Neural crest cell (in vitro differentiated cells): ENCODE measurements at regions not wholly inside any gene's neighbourhood (a gene's known extent, or its start where the extent isn't known, plus 50 kb on each side); places are given as distances from the start of the nearest gene placed in this dataset.

Source experiments
- DNase-seq: peaks from one replicate; pipeline ENCODE4 v3.0.0; 2021; ENCODE audit warnings: low read depth, mixed read lengths, low spot score
- H3K27ac Mint-ChIP-seq: one replicate; pipeline ENCODE4 v1.8.0; 2021; ENCODE audit warnings: mild to moderate bottlenecking, mixed read lengths; ENCODE audit not compliant: unreplicated experiment
- H3K27me3 Mint-ChIP-seq: 2 replicates; pipeline ENCODE4 v1.8.0; 2021; ENCODE audit warnings: low read depth, mild to moderate bottlenecking, mixed read lengths
- H3K36me3 Mint-ChIP-seq: 2 replicates; pipeline ENCODE4 v1.8.0; 2021; ENCODE audit warnings: low read depth, mild to moderate bottlenecking, mixed read lengths
- H3K4me1 Mint-ChIP-seq: 2 replicates; pipeline ENCODE4 v1.8.0; 2021; ENCODE audit warnings: mixed read lengths
- H3K4me3 Mint-ChIP-seq: one replicate; pipeline ENCODE4 v1.8.0; 2021; ENCODE audit warnings: mild to moderate bottlenecking, mixed read lengths
- H3K9me3 Mint-ChIP-seq: 2 replicates; pipeline ENCODE4 v1.8.0; 2021; ENCODE audit warnings: mixed read lengths
- TF ChIP-seq, protein P1 (sequence below): fragments of 200-600 bp; sonication (generic); conservative IDR thresholded peaks from 2 replicates; pipeline ENCODE4 v1.5.0; 2021; ENCODE audit warnings: antibody characterized with exemption, mild to moderate bottlenecking

DNA sequence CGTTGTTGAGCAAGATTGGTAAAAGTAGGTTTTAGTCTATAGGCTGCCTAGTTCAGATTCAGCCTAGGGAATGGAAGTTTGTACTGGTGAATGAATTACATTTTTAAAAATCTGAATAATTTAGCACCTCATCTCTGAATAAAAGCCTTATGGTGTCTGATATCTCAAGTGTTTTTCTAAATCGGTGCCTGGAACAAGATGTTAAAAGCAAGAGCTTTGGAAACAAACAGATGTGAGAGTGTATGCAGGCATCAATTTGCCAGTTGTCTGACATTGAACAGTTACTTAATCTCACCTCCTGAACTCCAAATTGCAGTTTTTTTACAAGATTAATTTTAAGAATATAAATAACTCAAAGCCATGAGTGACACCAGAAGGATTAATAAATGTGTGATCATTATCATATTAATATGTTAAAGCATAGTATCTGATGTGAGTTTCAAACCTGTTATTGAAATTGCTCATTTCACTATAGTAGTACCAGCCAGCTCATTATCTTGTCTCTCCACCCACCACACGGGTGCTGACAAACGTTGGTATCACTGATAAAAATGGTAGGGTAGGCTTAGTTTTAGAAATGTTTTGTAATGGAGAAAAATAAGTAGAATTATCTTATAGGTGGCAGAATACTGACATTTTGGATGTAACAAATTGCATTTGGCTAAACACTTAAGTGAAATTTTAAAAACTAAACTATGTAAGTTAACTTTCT, 157.3 kb downstream of the FAM83B start:
- H3K4me3 Mint-ChIP-seq = no peak overlapping the region
- H3K9me3 Mint-ChIP-seq = peaks cover 14% of the 10 kb centered on the region
- H3K4me1 Mint-ChIP-seq = no peaks in the 10 kb centered on the region
- H3K36me3 Mint-ChIP-seq = peaks cover 2% of the 10 kb centered on the region
- TF ChIP-seq, protein P1, sequence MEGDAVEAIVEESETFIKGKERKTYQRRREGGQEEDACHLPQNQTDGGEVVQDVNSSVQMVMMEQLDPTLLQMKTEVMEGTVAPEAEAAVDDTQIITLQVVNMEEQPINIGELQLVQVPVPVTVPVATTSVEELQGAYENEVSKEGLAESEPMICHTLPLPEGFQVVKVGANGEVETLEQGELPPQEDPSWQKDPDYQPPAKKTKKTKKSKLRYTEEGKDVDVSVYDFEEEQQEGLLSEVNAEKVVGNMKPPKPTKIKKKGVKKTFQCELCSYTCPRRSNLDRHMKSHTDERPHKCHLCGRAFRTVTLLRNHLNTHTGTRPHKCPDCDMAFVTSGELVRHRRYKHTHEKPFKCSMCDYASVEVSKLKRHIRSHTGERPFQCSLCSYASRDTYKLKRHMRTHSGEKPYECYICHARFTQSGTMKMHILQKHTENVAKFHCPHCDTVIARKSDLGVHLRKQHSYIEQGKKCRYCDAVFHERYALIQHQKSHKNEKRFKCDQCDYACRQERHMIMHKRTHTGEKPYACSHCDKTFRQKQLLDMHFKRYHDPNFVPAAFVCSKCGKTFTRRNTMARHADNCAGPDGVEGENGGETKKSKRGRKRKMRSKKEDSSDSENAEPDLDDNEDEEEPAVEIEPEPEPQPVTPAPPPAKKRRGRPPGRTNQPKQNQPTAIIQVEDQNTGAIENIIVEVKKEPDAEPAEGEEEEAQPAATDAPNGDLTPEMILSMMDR = no peak
- H3K27me3 Mint-ChIP-seq = no peaks in the 10 kb centered on the region
- H3K27ac Mint-ChIP-seq = no peak overlapping the region
- DNase-seq = no peak

DNA sequence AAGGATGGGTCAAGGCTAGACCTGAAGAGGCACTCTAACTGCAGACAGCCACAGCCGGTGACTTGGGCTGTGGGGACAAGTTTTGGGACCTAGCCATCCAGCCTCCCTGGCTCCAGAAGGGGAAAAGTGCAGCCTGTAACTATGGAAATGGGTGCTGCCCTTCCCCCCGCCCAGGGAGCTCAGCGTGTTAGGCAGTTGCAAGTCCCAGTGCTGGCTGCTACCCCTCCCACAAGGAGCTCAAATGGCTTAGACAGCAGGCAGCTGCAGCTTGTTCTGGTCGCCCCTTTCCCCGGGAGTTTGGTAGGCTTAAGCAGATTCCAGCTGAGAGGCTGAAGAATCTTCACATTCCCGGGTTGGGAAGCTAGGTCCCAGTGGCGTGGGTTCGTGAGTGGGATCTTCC, 162.6 kb downstream of the FAM83B start:
- H3K27me3 Mint-ChIP-seq = no peaks in the 10 kb centered on the region
- peaks cover 6% of the 10 kb centered on the region for H3K4me1 Mint-ChIP-seq
- H3K4me3 Mint-ChIP-seq = no peak overlapping the region
- no peak for DNase-seq
- TF ChIP-seq, protein P1 = no peak
- H3K9me3 Mint-ChIP-seq = peaks cover 14% of the 10 kb centered on the region
- no peak overlapping the region for H3K27ac Mint-ChIP-seq
- H3K36me3 Mint-ChIP-seq = peaks cover 2% of the 10 kb centered on the region

DNA sequence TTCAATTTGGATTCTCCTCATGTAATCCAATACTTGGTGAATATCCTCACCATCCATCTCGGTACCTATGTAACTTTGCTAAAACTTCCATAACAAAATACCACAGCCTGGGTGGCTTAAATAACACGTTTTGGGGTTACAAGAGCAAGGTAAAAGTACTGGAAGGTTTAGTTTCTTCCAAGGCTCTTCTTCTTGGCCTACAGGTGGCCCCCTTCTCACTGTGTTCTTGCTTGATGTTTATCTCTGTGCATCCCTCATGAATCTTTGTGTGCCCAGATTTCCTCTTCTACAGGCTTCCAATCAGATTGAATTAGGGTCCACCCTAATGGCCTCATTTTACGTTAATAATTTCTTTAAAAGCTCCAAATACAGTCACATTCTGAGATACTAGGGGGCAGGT, 163.3 kb upstream of the HCRTR2 start:
- DNase-seq = no peak
- Mint-ChIP-seq H3K36me3 (peaks cover 2% of the 10 kb centered on the region), H3K4me1 (peaks cover 6% of the 10 kb centered on the region), H3K27ac (no peak overlapping the region), H3K27me3 (no peaks in the 10 kb centered on the region), H3K9me3 (peaks cover 9% of the 10 kb centered on the region), H3K4me3 (no peak overlapping the region)
- TF ChIP-seq, protein P1 = no peak

DNA sequence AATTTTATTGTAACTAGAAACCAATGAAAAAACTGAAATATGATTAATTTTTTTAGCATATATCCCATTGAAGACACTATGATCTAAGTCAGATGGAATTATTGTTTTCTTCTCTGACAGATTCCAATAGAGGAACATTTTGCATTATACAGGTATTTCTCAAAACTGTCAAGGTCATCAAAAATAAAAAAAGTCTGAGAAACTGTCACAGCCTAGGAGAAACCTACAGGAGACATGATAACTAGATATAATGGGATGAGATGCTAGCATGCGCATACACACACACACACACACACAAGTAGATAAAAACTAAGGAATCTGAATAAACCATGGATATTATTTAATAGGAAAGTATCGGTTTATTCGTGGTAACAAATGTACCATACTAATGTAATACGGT, 161.9 kb upstream of the HCRTR2 start:
- peaks cover 6% of the 10 kb centered on the region for H3K4me1 Mint-ChIP-seq
- peaks cover 7% of the 10 kb centered on the region for H3K9me3 Mint-ChIP-seq
- H3K27me3 Mint-ChIP-seq = no peaks in the 10 kb centered on the region
- peaks cover 2% of the 10 kb centered on the region for H3K36me3 Mint-ChIP-seq
- DNase-seq = no peak
- no peak overlapping the region for H3K27ac Mint-ChIP-seq
- no peak overlapping the region for H3K4me3 Mint-ChIP-seq
- TF ChIP-seq, protein P1 = no peak

DNA sequence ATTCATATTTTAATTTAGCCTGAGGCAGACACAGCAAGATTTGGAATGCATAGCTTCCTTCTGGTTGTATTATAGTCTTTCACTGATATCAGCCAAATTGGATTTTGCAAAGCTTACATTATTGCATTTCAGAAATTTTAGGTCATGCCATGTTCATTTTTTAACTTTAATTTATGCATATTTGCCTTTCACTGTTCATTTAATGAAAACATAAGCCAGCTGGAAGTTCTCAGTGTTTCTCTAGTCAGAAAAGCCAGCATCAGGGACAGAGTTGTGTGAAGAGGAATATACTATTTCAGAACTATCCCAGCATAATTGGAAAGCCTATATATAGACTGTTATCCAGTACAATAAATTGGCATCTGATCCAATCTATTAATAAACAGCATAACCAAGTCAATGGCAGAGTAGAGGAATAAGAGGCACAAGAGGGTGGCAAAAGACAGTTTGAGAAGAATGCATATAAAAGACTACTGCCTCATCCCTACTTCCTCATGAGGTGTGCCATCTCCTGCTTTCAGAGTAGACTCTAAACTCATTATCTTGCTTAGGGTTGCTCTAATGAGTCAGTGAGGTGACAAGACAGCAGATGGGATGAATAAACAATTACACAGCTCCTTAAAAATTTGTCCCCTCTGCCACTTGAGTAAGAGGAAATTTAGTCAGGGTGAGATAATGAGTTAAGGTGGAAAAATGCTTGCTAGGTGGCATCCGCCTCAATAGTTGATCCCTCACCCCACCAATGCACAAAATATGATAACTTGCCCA, 159.8 kb upstream of the HCRTR2 start:
- TF ChIP-seq, protein P1 = no peak
- H3K36me3 Mint-ChIP-seq = no peaks in the 10 kb centered on the region
- no peak for DNase-seq
- peaks cover 6% of the 10 kb centered on the region for H3K4me1 Mint-ChIP-seq
- no peaks in the 10 kb centered on the region for H3K9me3 Mint-ChIP-seq
- no peak overlapping the region for H3K4me3 Mint-ChIP-seq
- H3K27ac Mint-ChIP-seq = no peak overlapping the region
- no peaks in the 10 kb centered on the region for H3K27me3 Mint-ChIP-seq
